ENCODE measurements at regions not wholly inside any gene's neighbourhood (a gene's known extent, or its start where the extent isn't known, plus 50 kb on each side); places are given as distances from the start of the nearest gene placed in this dataset.
"Not testable (repeated sequence)": the region's sequence is repeated elsewhere in the genome, so short reads cannot be mapped to it uniquely, and the experiment has no call there.

- not testable (repeated sequence) for TF ChIP-seq CTCF (conservative IDR thresholded peaks at IDR 0.05 in 1 of 2, IDR thresholded peaks at IDR 0.05 in 1 of 2; ENCODE audit: extremely low read depth in 1 of 2, insufficient read depth in 1 of 2, low read depth in 1 of 2, low read length in 2 of 2); EZH2 (IDR thresholded peaks at IDR 0.05; ENCODE audit: borderline replicate concordance, low read length)
These were observed 108.9 kb upstream of the GPR39 start for GRCh38 chr2:132307613-132308198.

All from mammary epithelial cell (primary cell).